ENCODE measurements at regions not wholly inside any gene's neighbourhood (a gene's known extent, or its start where the extent isn't known, plus 50 kb on each side); places are given as distances from the start of the nearest gene placed in this dataset.

DNA sequence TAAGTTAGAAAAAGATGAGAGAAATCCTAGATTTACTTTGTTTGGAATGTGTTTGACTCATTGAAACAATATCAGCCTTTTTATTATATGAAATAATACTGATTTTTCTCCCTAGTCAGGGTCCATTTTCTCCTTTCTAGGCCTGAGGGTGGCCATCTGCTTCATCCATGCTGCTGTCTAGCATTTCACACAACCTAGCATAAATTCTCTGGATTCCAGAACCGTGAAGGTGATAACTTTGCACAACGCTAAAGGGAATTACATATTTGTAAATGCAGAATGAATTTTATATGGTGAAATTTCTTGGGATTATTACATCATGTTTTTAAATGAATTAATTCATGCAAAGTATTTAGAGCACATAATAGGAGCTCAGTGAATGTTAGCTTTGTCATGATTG lies 505.1 kb downstream of the INHBA start:
- H3K27ac ChIP-seq, result no peak overlapping the region
- ChIA-PET CTCF (no interaction called here), POLR2A (ENCODE audit: low non-redundant PET) (no interaction called here)
- TF ChIP-seq, protein P1, sequence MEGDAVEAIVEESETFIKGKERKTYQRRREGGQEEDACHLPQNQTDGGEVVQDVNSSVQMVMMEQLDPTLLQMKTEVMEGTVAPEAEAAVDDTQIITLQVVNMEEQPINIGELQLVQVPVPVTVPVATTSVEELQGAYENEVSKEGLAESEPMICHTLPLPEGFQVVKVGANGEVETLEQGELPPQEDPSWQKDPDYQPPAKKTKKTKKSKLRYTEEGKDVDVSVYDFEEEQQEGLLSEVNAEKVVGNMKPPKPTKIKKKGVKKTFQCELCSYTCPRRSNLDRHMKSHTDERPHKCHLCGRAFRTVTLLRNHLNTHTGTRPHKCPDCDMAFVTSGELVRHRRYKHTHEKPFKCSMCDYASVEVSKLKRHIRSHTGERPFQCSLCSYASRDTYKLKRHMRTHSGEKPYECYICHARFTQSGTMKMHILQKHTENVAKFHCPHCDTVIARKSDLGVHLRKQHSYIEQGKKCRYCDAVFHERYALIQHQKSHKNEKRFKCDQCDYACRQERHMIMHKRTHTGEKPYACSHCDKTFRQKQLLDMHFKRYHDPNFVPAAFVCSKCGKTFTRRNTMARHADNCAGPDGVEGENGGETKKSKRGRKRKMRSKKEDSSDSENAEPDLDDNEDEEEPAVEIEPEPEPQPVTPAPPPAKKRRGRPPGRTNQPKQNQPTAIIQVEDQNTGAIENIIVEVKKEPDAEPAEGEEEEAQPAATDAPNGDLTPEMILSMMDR (conservative IDR thresholded peaks at IDR 0.05; ENCODE audit: low read depth), result no peak
- no peak for DNase-seq (ENCODE audit: low spot score)

DNA sequence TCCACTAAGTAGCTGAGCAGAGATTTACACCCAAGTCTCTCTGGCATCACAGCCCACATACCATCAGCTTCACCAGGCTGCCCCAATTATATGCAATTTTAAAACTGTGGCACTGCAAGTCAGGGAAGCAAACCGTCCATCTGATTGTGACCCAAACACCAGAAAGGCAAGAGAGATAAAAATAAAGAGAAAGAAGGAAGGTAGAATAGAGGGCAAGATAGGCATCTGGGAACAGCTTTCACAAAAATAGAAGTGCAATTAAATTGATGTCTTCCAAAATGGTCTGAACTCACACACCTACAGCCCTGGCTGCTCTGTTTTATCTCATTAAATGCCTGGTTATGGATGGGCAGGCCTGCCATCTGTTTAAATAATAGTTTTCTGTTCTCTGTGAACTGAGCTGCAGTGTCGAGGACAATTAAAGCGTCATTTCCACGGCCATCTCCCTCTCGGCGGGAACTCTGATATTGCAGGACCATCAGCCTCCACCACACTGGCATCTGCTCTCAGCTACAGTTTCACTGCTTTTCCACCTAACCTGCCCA lies 509.1 kb downstream of the INHBA start:
- H3K27ac ChIP-seq, result no peak overlapping the region
- ChIA-PET CTCF (no interaction called here), POLR2A (ENCODE audit: low non-redundant PET) (interaction anchor here (0.6 kb wide), 1 partner anchor 350 kb away, joined by 5 read pairs; no protein-coding TSS in a partner anchor)
- DNase-seq (ENCODE audit: low spot score), result no peak
- TF ChIP-seq, protein P1 (conservative IDR thresholded peaks at IDR 0.05; ENCODE audit: low read depth), result no peak

DNA sequence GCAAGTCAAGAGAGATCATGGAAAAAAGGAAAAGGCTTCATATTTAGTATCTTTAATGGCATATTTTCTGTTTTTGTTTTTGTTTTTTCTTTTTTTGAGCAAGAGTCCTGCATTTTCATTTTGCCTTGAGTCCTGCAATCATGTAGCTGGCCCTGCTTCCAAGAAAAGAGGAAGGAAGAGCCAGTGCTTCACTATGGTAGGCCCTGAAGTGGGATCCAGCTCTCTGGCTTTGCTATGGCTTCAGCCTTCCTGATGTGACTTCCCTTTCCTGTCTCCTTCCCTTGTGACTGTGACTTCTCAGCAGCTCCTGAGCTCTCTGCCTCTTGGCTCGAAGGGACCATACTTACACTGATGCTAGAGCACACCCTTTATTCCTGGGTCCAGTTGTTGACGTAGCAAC lies 512.3 kb downstream of the INHBA start:
- ChIA-PET POLR2A (ENCODE audit: low non-redundant PET) (no interaction called here), CTCF (interaction anchor here (0.8 kb wide), 1 partner anchor 87 kb away, joined by 4 read pairs; no protein-coding TSS in a partner anchor)
- no peak overlapping the region for H3K27ac ChIP-seq
- no peak for DNase-seq (ENCODE audit: low spot score)
- TF ChIP-seq, protein P1 (conservative IDR thresholded peaks at IDR 0.05; ENCODE audit: low read depth), result no peak

DNA sequence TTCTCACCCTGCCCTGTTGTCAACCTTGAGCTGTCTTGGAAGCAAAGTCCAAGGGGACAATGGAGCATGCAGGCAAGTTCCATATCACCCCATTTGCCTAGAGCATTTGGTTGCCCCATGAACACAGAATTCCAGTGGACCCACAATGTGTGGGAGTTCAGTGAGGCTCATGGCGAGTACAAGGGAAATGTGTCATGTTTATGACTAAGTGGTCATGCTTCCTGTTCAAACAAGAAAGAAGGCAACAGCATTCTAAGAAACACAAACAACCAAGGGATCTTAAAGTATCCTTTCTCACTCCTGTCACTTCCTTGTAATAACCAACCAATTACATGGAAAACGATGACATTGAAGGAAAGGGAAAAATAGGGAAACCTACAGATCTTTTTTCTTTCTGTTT lies 513.0 kb downstream of the INHBA start:
- peak; percentile 77 for DNase-seq (ENCODE audit: low spot score)
- CTCF ChIA-PET, result interaction anchor here (0.7 kb wide), 1 partner anchor 860 kb away, joined by 4 read pairs; no protein-coding TSS in a partner anchor

DNA sequence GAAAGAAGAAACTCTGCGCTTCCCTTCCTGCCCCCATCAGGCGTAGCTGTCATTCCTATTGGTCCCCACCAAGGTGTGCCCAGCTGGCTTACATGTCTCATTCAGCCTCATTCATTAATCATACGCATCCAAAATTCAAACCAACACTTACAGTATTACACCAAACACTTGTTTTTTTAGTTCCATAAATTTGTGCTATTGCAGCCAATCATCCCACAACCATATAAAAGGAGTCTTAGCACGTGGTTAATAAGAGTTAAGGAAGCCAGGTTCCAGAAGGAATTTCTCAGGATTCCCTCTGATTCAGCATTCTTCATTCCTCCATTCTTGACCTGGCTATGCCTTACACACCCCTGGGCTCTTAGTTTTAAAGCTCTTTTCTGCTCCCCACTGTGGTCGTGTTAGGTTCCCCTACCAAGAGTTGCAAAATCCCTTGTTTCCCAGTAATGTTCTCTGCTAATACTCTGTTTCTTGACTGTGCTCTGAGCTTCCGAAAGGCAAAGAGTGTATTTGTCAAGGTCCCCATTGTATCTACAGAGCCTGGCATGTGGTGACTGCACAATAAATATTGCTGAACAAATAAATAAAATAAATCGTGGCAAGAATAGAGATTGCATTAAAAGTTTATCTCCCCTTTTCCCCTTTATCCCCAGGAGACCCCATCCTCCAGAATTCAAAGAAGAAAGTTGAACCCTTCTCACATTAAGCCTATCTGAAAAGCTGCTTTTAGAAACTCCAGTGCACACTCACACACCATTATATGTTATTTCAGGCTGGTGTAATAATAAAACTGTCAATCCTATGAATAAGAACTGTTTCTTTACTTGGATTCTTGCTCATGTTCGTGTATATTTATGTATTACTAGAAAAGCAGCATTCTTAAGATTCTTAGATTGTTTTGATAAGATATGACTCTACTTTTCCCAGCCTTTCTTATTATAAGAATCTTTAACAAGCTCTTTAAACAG lies 514.4 kb downstream of the INHBA start:
- ChIA-PET CTCF (interaction anchor here (0.5 kb wide), 1 partner anchor 16 kb away, joined by 3 read pairs; no protein-coding TSS in a partner anchor), POLR2A (ENCODE audit: low non-redundant PET) (no interaction called here)
- DNase-seq (ENCODE audit: low spot score), result peak; percentile 71
- TF ChIP-seq, protein P1 (conservative IDR thresholded peaks at IDR 0.05; ENCODE audit: low read depth), result no peak
- H3K27ac ChIP-seq, result peak overlapping the region; percentile 59

More for the DNA sequence above, 513.0 kb downstream of the INHBA start:
- peak overlapping the region; percentile 69 for H3K27ac ChIP-seq
- TF ChIP-seq, protein P1 (conservative IDR thresholded peaks at IDR 0.05; ENCODE audit: low read depth), result no peak
- POLR2A ChIA-PET (ENCODE audit: low non-redundant PET), result no interaction called here

DNA sequence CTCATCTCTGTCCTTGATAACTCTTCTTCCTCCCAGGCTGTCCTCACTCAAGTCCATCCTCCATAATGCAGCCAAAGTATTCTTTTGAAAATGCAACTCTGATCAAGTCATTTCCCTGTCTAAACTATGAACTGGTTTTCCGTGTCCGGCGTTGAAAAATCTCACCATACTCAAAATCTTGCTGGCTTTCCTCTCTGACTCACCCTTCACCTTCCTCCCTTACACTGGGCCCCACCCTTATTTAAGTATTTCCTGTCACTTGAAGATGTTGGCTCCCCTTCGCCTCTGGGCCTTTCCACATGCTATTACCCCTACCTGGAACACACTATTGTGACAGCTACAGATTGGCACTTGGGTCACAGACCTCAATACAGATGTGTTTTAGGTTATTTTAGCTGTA lies 515.6 kb downstream of the INHBA start:
- DNase-seq (ENCODE audit: low spot score), result peak; percentile 69
- ChIA-PET POLR2A (ENCODE audit: low non-redundant PET) (interaction anchor here (0.5 kb wide), 1 partner anchor 31 kb away, joined by 3 read pairs; no protein-coding TSS in a partner anchor), CTCF (no interaction called here)
- TF ChIP-seq, protein P1 (conservative IDR thresholded peaks at IDR 0.05; ENCODE audit: low read depth), result no peak
- peak overlapping the region; percentile 59 for H3K27ac ChIP-seq
